GM13977 (cell line): ENCODE measurements at regions not wholly inside any gene's neighbourhood (a gene's known extent, or its start where the extent isn't known, plus 50 kb on each side); places are given as distances from the start of the nearest gene placed in this dataset.

Experiments
- DNase-seq: peaks from one replicate; pipeline ENCODE4 v3.0.0; 2012; ENCODE audit warnings: low spot score
- in situ Hi-C: fragments of 300-500 bp; cut with MboI; formaldehyde crosslinking; loops from one replicate; pipeline ENCODE4 v1.12.0; 2022; ENCODE audit warnings: low sequenced_read_pairs, low pct_unique_long_range_greater_than_20kb, mixed read lengths, inconsistent platforms; ENCODE audit not compliant: unreplicated experiment
- TF ChIP-seq, protein P1 (sequence below): IDR thresholded peaks from 2 replicates; pipeline ENCODE4 v1.5.1; 2012; ENCODE audit warnings: mild to moderate bottlenecking, control low read depth; ENCODE audit not compliant: insufficient read depth; ENCODE audit errors: extremely low read depth, missing control alignments

DNA sequence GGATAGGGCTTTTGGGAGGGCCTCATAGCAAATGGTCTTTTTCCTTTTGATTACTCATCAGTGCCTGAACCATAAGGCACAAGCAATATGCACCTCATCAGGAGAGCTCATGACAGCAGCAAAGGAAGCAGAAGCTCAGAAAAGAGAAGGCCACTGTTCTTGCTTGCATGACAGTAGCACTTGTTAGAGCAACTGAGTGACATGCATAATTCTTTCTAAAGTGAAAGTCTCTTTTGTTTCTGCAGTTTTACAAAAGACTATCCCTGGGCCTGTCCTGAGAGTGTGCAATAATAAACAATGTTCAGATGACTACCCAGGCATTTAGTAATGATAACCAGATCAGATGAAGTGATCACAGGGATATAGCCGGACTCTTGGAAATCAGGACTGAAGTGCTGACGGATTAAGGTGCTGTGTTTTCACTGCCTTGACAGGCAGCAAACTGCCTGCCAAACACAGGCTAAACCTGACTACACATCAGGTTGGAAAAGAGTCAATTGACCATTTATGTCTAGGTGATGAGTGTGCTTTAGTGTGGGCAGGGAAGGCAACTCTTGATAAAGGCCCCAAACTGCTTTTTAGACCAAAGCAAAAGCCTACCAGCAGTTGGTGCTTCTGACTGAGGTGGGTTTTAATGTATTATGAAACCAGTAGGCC lies 1860.3 kb downstream of the TP53TG3F start:
- in situ Hi-C loops = no loop called here
- no peak for DNase-seq
- TF ChIP-seq, protein P1, sequence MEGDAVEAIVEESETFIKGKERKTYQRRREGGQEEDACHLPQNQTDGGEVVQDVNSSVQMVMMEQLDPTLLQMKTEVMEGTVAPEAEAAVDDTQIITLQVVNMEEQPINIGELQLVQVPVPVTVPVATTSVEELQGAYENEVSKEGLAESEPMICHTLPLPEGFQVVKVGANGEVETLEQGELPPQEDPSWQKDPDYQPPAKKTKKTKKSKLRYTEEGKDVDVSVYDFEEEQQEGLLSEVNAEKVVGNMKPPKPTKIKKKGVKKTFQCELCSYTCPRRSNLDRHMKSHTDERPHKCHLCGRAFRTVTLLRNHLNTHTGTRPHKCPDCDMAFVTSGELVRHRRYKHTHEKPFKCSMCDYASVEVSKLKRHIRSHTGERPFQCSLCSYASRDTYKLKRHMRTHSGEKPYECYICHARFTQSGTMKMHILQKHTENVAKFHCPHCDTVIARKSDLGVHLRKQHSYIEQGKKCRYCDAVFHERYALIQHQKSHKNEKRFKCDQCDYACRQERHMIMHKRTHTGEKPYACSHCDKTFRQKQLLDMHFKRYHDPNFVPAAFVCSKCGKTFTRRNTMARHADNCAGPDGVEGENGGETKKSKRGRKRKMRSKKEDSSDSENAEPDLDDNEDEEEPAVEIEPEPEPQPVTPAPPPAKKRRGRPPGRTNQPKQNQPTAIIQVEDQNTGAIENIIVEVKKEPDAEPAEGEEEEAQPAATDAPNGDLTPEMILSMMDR = no peak

DNA sequence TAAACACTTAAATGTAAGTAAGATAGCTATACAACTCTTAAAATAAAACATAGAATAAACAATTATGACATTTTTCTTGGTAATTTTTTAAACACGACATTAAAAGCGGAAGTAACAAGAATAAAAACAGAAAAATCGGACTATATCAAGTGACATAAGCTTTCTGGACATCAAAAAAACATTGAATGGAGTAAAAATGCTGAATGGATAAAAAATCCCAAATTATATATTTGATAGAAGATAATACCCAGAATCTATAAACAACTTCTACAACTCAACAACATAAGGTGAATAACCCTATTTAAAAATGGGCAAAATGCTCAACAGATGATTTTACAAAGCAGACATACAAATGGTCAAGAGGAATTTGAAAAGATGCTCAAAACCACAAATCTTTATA lies 1866.5 kb downstream of the TP53TG3F start:
- DNase-seq = no peak
- in situ Hi-C loops = no loop called here
- TF ChIP-seq, protein P1 = no peak

DNA sequence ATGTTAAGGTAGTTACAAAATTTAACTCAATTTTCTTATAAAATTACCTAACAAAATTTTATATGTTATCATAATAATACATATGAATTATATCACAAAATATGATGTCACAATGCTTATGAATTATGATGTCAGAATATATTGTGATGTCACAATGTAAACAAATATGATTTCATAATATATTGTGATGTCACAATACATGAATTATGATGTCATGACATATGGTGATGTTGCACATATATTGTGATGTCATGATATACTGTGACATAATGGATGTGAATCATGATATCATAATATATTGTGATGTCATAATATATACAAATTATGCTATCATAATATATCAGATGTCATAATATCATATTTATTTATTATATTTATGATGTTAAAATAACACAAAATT lies 1879.9 kb downstream of the TP53TG3F start:
- TF ChIP-seq, protein P1 = no peak
- in situ Hi-C loops = no loop called here
- no peak for DNase-seq

DNA sequence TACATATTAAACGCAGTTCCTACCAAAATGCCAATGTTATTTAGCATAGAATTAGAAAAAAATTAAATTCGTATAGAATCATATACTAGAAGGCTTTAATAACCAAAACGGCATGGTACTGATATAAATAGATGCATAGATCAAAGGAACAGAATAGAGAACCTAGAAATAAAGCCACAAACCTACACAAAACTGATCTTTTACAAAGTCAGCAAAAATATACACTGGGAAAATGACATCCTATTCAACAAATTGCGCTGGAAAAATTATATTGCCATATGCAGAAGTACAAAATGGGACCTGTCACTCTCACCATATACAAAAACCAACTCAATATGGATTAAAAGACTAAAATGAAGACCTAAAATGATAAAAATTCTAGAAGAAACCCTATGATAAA lies 1882.6 kb downstream of the TP53TG3F start:
- TF ChIP-seq, protein P1 = no peak
- in situ Hi-C loops = no loop called here
- DNase-seq = no peak

DNA sequence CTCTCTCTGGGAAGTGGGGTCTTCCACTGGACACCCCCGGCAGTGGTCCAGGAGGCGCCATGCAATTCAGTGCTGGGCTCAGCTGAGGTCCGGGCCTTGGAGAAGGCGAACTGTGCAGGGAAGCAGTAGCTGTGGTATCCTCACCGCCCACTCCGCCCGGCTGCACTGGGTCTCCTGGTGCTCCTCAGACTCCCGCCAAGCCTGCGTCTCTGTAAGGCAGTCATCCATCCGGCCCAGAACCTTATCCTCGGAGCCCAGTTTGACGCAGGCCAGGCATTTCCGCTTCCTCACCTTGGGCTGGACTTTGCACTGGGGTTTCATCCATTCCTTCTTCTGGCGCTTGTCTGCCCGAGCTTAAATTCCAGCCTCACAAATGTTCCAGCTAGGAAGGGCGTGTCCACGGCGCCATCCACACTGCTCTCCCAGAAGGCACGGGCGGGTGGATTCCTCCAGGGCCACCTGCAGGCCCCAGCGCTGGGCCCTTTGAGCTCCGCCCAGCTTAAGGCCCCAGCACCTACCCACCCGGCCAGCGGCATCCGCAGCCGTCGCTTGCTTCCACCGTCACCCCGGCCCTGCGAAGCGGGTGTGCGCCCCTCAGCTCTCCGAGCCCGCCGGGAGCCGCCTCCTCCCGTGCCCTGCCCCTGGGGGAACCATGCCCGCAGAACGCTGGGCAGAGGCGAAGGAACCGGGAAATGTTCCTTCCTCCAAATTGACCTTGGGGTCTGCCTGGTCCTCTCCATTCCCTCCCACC lies 1884.8 kb downstream of the TP53TG3F start:
- no peak for DNase-seq
- in situ Hi-C loops = no loop called here
- TF ChIP-seq, protein P1 = no peak

DNA sequence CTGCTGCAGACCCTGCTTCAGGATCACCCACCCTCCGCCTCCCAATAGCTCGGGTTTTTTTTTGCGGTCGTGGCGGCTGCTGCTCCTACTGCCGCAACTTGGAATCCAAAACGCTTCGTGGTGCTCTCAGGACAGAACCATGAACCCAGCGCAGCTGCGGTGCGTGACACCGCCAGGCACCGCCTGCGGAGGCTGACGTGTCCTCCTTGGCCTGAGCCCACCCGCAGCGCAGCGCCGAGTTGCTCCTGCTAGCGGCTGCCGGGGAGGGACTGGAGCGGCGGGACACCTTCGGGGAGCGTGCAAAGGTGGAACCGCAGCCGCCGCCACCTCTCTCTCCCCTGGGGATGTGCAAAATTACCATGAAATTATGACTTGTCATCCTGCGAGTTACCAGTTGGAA lies 1893.0 kb downstream of the TP53TG3F start:
- DNase-seq = no peak
- in situ Hi-C loops = no loop called here
- TF ChIP-seq, protein P1 = no peak
